RWPE2 (cell line): ENCODE measurements at regions not wholly inside any gene's neighbourhood (a gene's known extent, or its start where the extent isn't known, plus 50 kb on each side); places are given as distances from the start of the nearest gene placed in this dataset.

Source experiments
- ATAC-seq: fragments of 200-7000 bp; cut with Tn5 transposase; 3 replicates; pipeline ENCODE4 v1.9.1; 2021; ENCODE audit warnings: low read depth
- DNase-seq: peaks from one replicate; pipeline ENCODE4 v3.0.0-alpha.2; 2020; ENCODE audit warnings: low spot score
- H3K27ac ChIP-seq: fragments of 450-650 bp; 2 replicates; pipeline ENCODE4 v1.5.1; 2017; ENCODE audit warnings: mild to moderate bottlenecking; ENCODE audit not compliant: poor library complexity, severe bottlenecking
- H3K27me3 ChIP-seq: fragments of 250-450 bp; sonication (Bioruptor Pico); 2 replicates; pipeline ENCODE4 v1.5.1; 2021; ENCODE audit warnings: mild to moderate bottlenecking, moderate library complexity; ENCODE audit not compliant: insufficient read depth, poor library complexity, severe bottlenecking
- H3K36me3 ChIP-seq: fragments of 250-450 bp; sonication (Bioruptor Pico); 2 replicates; pipeline ENCODE4 v1.5.1; 2020; ENCODE audit warnings: low read depth, mild to moderate bottlenecking, moderate library complexity
- H3K4me1 ChIP-seq: fragments of 250-450 bp; sonication (Bioruptor Pico); 2 replicates; pipeline ENCODE4 v1.5.1; 2021; ENCODE audit warnings: mild to moderate bottlenecking, moderate library complexity; ENCODE audit not compliant: insufficient read depth, poor library complexity, severe bottlenecking
- H3K4me3 ChIP-seq: fragments of 250-450 bp; sonication (Bioruptor Pico); 2 replicates; pipeline ENCODE4 v1.5.1; 2021; ENCODE audit warnings: mild to moderate bottlenecking, moderate library complexity; ENCODE audit not compliant: severe bottlenecking
- H3K9me3 ChIP-seq: fragments of 250-450 bp; sonication (Bioruptor Pico); 2 replicates; pipeline ENCODE4 v1.5.1; 2021; ENCODE audit warnings: mild to moderate bottlenecking, moderate library complexity; ENCODE audit not compliant: severe bottlenecking
- CTCF ChIP-seq: fragments of 450-650 bp; IDR thresholded peaks from one replicate; pipeline ENCODE4 v1.5.1; 2017; ENCODE audit warnings: mild to moderate bottlenecking, moderate library complexity; ENCODE audit not compliant: poor library complexity, severe bottlenecking

- TF ChIP-seq CTCF: no peak
- ATAC-seq (peak; percentile 33; the same call in 1 of the 3 replicates), DNase-seq (no peak)
- Histone ChIP-seq H3K4me3 (no peak overlapping the region), H3K27me3 (peaks cover 39% of the 10 kb centered on the region), H3K27ac (no peak overlapping the region), H3K36me3 (no peaks in the 10 kb centered on the region), H3K4me1 (no peaks in the 10 kb centered on the region), H3K9me3 (no peaks in the 10 kb centered on the region)
Measured at GRCh38 chr4:3857269-3857926, 91.2 kb downstream of the ADRA2C start.

GRCh38 chr4:3858046-3858730 is 92.0 kb downstream of the ADRA2C start:
- no peak for TF ChIP-seq CTCF
- Histone ChIP-seq H3K4me1 (no peaks in the 10 kb centered on the region), H3K27ac (no peak overlapping the region), H3K9me3 (no peaks in the 10 kb centered on the region), H3K27me3 (peaks cover 37% of the 10 kb centered on the region), H3K4me3 (no peak overlapping the region), H3K36me3 (no peaks in the 10 kb centered on the region)
- DNase-seq (no peak), ATAC-seq (no peak)

GRCh38 chr4:3858765-3859388 is 92.7 kb downstream of the ADRA2C start:
- TF ChIP-seq CTCF: no peak
- Histone ChIP-seq H3K4me1 (no peaks in the 10 kb centered on the region), H3K27me3 (peaks cover 34% of the 10 kb centered on the region), H3K9me3 (no peaks in the 10 kb centered on the region), H3K27ac (no peak overlapping the region), H3K36me3 (no peaks in the 10 kb centered on the region), H3K4me3 (no peak overlapping the region)
- ATAC-seq: no peak
- no peak for DNase-seq

GRCh38 chr4:3859571-3859970 is 93.4 kb downstream of the ADRA2C start:
- Histone ChIP-seq H3K4me3 (no peak overlapping the region), H3K27me3 (peaks cover 27% of the 10 kb centered on the region), H3K9me3 (no peaks in the 10 kb centered on the region), H3K4me1 (no peaks in the 10 kb centered on the region), H3K27ac (no peak overlapping the region), H3K36me3 (no peaks in the 10 kb centered on the region)
- no peak for TF ChIP-seq CTCF
- ATAC-seq: no peak
- no peak for DNase-seq
